K562 (cell line): ENCODE measurements at regions not wholly inside any gene's neighbourhood (a gene's known extent, or its start where the extent isn't known, plus 50 kb on each side); places are given as distances from the start of the nearest gene placed in this dataset.
A peak's percentile ranks its signal among the peaks of the same experiment; 100 is the strongest.

Experiments
- ATAC-seq: fragments of 200-7000 bp; cut with Tn5 transposase; 3 replicates; pipeline ENCODE4 v1.9.1; 2020; ENCODE audit warnings: moderate library complexity
- BruUV-seq: library from RNA; stranded (reverse); fragments of 400-500 nt; replicated peaks from 2 replicates; lab custom pipeline; 2021; lab: Mats Ljungman, UMichigan
- CTCF ChIA-PET: fragments of 300-600 bp; formaldehyde crosslinking; extraction: SDS; loops from one replicate; lab custom pipeline; 2021; ENCODE audit warnings: low intra/inter-chr PET ratio; lab: Yijun Ruan, JAX
- POLR2A ChIA-PET: fragments of 300-600, 350-650 bp; sonication (Branson Sonifier 250); formaldehyde crosslinking; extraction: SDS; loops from one replicate; lab custom pipeline; 2021; ENCODE audit warnings: antibody characterized with exemption, inconsistent platforms; lab: Yijun Ruan, JAX
- DNase-seq, 4 experiments: peaks; one replicate each; pipeline versions ENCODE4 v3.0.0 to v3.0.0-alpha.2; 2011 to 2018; ENCODE audit warnings: low spot score in 3 of 4, mixed read lengths in 3 of 4; ENCODE audit errors: extremely low read depth in 1 of 4
- FAIRE-seq: peaks from 2 replicates; lab custom pipeline; 2011; peaks lifted over from hg19 to GRCh38; lab: Jason Lieb, UNC
- H2AFZ ChIP-seq: 2 replicates; pipeline ENCODE4 v1.6.0; 2011; ENCODE audit warnings: low read depth, low read length, control low read depth, inconsistent platforms
- H3K27ac ChIP-seq: fragments of 200-600 bp; 3 replicates; pipeline ENCODE4 v1.8.0; 2011; ENCODE audit warnings: low read depth, mild to moderate bottlenecking, control low read depth, inconsistent platforms, low read length, moderate library complexity, mixed read lengths; ENCODE audit errors: extremely low read depth
- H3K27me3 ChIP-seq, 2 experiments: fragments of 300-600 bp in 1 of 2; 2 replicates in 1 of 2; 3 replicates in 1 of 2; pipeline versions ENCODE4 v1.6.0 to v1.8.0; 2011; ENCODE audit warnings: inconsistent platforms in 2 of 2, low read length in 2 of 2, mild to moderate bottlenecking in 1 of 2, mixed read lengths in 1 of 2, moderate library complexity in 1 of 2; ENCODE audit not compliant: control insufficient read depth in 2 of 2, insufficient read depth in 2 of 2
- H3K36me3 ChIP-seq: fragments of 300-600 bp; 3 replicates; pipeline ENCODE4 v1.8.0; 2011; ENCODE audit warnings: mild to moderate bottlenecking, low read length, inconsistent platforms; ENCODE audit not compliant: control insufficient read depth, insufficient read depth
- H3K4me1 ChIP-seq, 2 experiments: fragments of 200-600 bp in 1 of 2; replicated peaks in 1 of 2; 2 replicates in 1 of 2; 3 replicates in 1 of 2; pipeline versions ENCODE4 v1.5.1 to v1.8.0; 2011; ENCODE audit warnings: inconsistent platforms in 2 of 2, low read length in 2 of 2, mild to moderate bottlenecking in 1 of 2, mixed read lengths in 1 of 2, moderate library complexity in 1 of 2; ENCODE audit not compliant: control insufficient read depth in 2 of 2, insufficient read depth in 2 of 2
- H3K4me2 ChIP-seq: 2 replicates; pipeline ENCODE4 v1.6.1; 2011; ENCODE audit warnings: low read length, control low read depth, inconsistent platforms, mixed read lengths; ENCODE audit not compliant: insufficient read depth
- H3K4me3 ChIP-seq: fragments of 200-600 bp; sonication (generic), shearing (Covaris generic); 2 replicates; pipeline ENCODE4 v1.5.1; 2016; ENCODE audit warnings: control low read depth, inconsistent platforms
- H3K79me2 ChIP-seq: fragments of 200-600 bp; 3 replicates; pipeline ENCODE4 v1.8.0; 2011; ENCODE audit warnings: low read length, inconsistent platforms; ENCODE audit not compliant: control insufficient read depth, insufficient read depth
- H3K9ac ChIP-seq, 2 experiments: 2 replicates each; pipeline versions ENCODE4 v1.6.0 to v1.6.1; 2011; ENCODE audit warnings: low read depth in 2 of 2, low read length in 2 of 2, control low read depth in 1 of 2, inconsistent platforms in 1 of 2, mild to moderate bottlenecking in 1 of 2, mixed read lengths in 1 of 2; ENCODE audit not compliant: insufficient read depth in 1 of 2
- H3K9me1 ChIP-seq: one replicate; pipeline ENCODE4 v1.6.0; 2011; ENCODE audit warnings: inconsistent platforms, mild to moderate bottlenecking, low read length, moderate library complexity; ENCODE audit not compliant: control insufficient read depth, insufficient read depth
- H3K9me3 ChIP-seq: replicated peaks from 2 replicates; pipeline ENCODE4 v1.5.1; 2011; ENCODE audit warnings: low read depth, low read length, inconsistent platforms; ENCODE audit not compliant: control insufficient read depth, insufficient read depth
- H4K20me1 ChIP-seq: replicated peaks from 2 replicates; pipeline ENCODE4 v1.6.1; 2011; ENCODE audit warnings: low read length, inconsistent platforms, mixed read lengths; ENCODE audit not compliant: control insufficient read depth, insufficient read depth
- CBX1 ChIP-seq: sonication (generic); IDR thresholded peaks from 2 replicates; pipeline ENCODE4 v1.6.1; 2016; ENCODE audit warnings: antibody characterized with exemption, low read depth, mild to moderate bottlenecking
- EP300 ChIP-seq: IDR thresholded peaks from 2 replicates; pipeline ENCODE4 v1.6.1; 2012; ENCODE audit warnings: low read length, improper control_type of control experiment
- ID3 ChIP-seq, 2 experiments: fragments of 250-450 bp in 1 of 2; fragments of 450-650 bp in 1 of 2; sonication (Bioruptor Pico) in 1 of 2; IDR thresholded peaks; 2 replicates each; pipeline versions ENCODE4 v1.6.1 to v1.8.0; 2016 to 2021; ENCODE audit warnings: mild to moderate bottlenecking in 2 of 2, moderate library complexity in 2 of 2, missing compliant biosample characterization in 1 of 2, missing genetic modification characterization in 1 of 2
- KLF10 ChIP-seq: fragments of 250-450 bp; sonication (Bioruptor Pico); IDR thresholded peaks from 2 replicates; pipeline ENCODE4 v1.6.1; 2021; ENCODE audit warnings: matching md5 sums
- MECOM ChIP-seq: fragments of 250-450 bp; sonication (Bioruptor Pico); IDR thresholded peaks from 2 replicates; pipeline ENCODE4 v1.8.0; 2022; ENCODE audit warnings: inconsistent platforms
- MEF2D ChIP-seq: conservative IDR thresholded peaks from 2 replicates; pipeline ENCODE4 v1.6.1; 2016; ENCODE audit warnings: low read depth, missing genetic modification characterization, missing compliant biosample characterization
- MIER1 ChIP-seq: fragments of 450-650 bp; IDR thresholded peaks from 2 replicates; pipeline ENCODE4 v1.6.1; 2016; ENCODE audit warnings: antibody characterized with exemption, mild to moderate bottlenecking, low read depth
- MTA1 ChIP-seq: fragments of 450-650 bp; IDR thresholded peaks from 2 replicates; pipeline ENCODE4 v1.6.1; 2017; ENCODE audit warnings: borderline replicate concordance
- SAP30 ChIP-seq: fragments of 200-600 bp; sonication (generic); IDR thresholded peaks from 2 replicates; pipeline ENCODE4 v1.6.1; 2012; ENCODE audit warnings: borderline replicate concordance, low read depth, mild to moderate bottlenecking, moderate library complexity, low read length, control low read depth, inconsistent platforms; ENCODE audit not compliant: insufficient read depth, poor library complexity, severe bottlenecking
- SP2 ChIP-seq: IDR thresholded peaks from 2 replicates; pipeline ENCODE4 v1.6.1; 2011; ENCODE audit warnings: mild to moderate bottlenecking, low read depth, low read length, moderate library complexity; ENCODE audit not compliant: poor library complexity, severe bottlenecking; ENCODE audit errors: extremely low read depth
- SRSF7 ChIP-seq: fragments of 200-400 bp; formaldehyde crosslinking; optimal IDR thresholded peaks from 2 replicates; pipeline ENCODE3; 2017; ENCODE audit warnings: mild to moderate bottlenecking, low read depth, low read length
- TBP ChIP-seq: optimal IDR thresholded peaks from 2 replicates; pipeline ENCODE3; 2011; ENCODE audit warnings: low read depth, low read length, improper control_type of control experiment
- TEAD4 ChIP-seq, 2 experiments: sonication (generic) in 1 of 2; formaldehyde crosslinking in 1 of 2; IDR thresholded peaks; 2 replicates each; pipeline versions ENCODE4 v1.6.1 to v1.8.0; 2012 to 2022; ENCODE audit warnings: borderline replicate concordance in 1 of 2, inconsistent platforms in 1 of 2, low read length in 1 of 2, mild to moderate bottlenecking in 1 of 2, missing genetic modification reagents in 1 of 2
- ZKSCAN3 ChIP-seq: fragments of 250-450 bp; sonication (Bioruptor Pico); IDR thresholded peaks from 2 replicates; pipeline ENCODE4 v1.4.0; 2020
- WGBS: fragments of 100-300 bp; shearing (Covaris generic); methylation state at CpG from one replicate; pipeline ENCODE4 v1.1.6; 2016; ENCODE audit warnings: low coverage, mixed read lengths; ENCODE audit not compliant: insufficient coverage; ENCODE audit errors: missing lambda C conversion rate; 5-methylcytosine and 5-hydroxymethylcytosine counted together
- in situ Hi-C: fragments of 300-500 bp; cut with MboI; formaldehyde crosslinking; loops from 4 replicates; pipeline ENCODE4 v1.15.0; 2018; ENCODE audit warnings: inconsistent platforms, mixed read lengths
- intact Hi-C: fragments of 100-400 bp; cut with micrococcal nuclease; formaldehyde crosslinking; loops from 2 replicates; pipeline ENCODE4 v1.14.2; 2022
- TF ChIP-seq, protein P1 (sequence below): fragments of 450-650 bp; IDR thresholded peaks from 2 replicates; pipeline ENCODE4 v1.7.0; 2016; ENCODE audit warnings: borderline replicate concordance
- TF ChIP-seq, protein P2 (sequence below): sonication (generic); formaldehyde crosslinking; IDR thresholded peaks from 2 replicates; pipeline ENCODE4 v1.8.0; 2022; ENCODE audit warnings: mild to moderate bottlenecking, missing genetic modification reagents

DNA sequence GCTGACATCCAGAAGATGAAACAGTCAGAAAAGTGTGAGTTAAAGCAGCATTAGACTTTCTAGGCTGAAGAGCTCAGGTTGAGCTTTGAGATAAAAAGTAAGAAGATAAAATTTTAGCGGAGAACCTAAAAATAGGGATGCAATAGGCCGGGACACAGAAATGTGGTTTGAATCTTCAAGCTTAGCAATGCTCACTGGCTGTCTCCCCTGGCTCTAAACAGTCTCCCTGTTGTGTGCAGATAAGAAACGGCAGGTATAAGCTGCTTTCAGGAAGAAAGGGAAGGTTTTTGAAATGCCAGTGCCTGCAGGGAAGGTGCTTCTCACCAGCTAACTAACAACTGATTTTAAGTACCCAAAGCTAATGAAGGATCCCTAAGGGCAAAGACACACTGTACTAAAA is 718.7 kb upstream of the SGO1 start:
- POLR2A ChIA-PET, result interaction anchor here (0.7 kb wide), 1 partner anchor 15 kb away, joined by 3 read pairs; no protein-coding TSS in a partner anchor
- no peaks in the 10 kb centered on the region for H3K36me3 ChIP-seq
- H3K9ac ChIP-seq, result peak overlapping the region in 1 of 2 experiments; percentile 54; a peak in 2 of 4 replicates
- H4K20me1 ChIP-seq, result no peaks in the 10 kb centered on the region
- ATAC-seq (peak; percentile 83), FAIRE-seq (peak; percentile 72), DNase-seq (peak in 3 of 4 experiments; percentile 27 to 76 (median 49))
- no TSS peak for BruUV-seq
- 0 out of 2 replicates have a peak, but pooled peaks cover 3% of the 10 kb centered on the region for H3K9me3 ChIP-seq
- CTCF ChIA-PET, result no interaction called here
- H2AFZ ChIP-seq, result peak overlapping the region; percentile 51
- intact Hi-C loops, result loop anchor here (1.0 to 5.0 kb wide), 2 partner anchors 14 to 162 kb away; no protein-coding TSS in a partner anchor
- in situ Hi-C loops, result no loop called here
- H3K4me2 ChIP-seq, result peak overlapping the region; percentile 54
- H3K9me1 ChIP-seq, result no peaks in the 10 kb centered on the region
- peaks cover 0 to 4% of the 10 kb centered on the region in 2 experiments; a peak in 2 of 5 replicates for H3K4me1 ChIP-seq
- WGBS, result 3% methylated on average over 3 of the region's 3 CpGs
- no peaks in the 10 kb centered on the region for H3K79me2 ChIP-seq
- peak overlapping the region; percentile 15; the same call in 1 of the 2 replicates for H3K4me3 ChIP-seq
- H3K27ac ChIP-seq, result peak overlapping the region; percentile 77
- H3K27me3 ChIP-seq, result no peaks in the 10 kb centered on the region
- no peak for TF ChIP-seq MECOM
- 0 out of 2 replicates have a peak, but pooled peaks have one; percentile 52 for TF ChIP-seq MEF2D (tag)
- TF ChIP-seq MIER1, result no peak
- no peak for TF ChIP-seq SAP30
- no peak for TF ChIP-seq CBX1
- no peak for TF ChIP-seq SRSF7
- TF ChIP-seq KLF10 (CRISPR knock-in tag), result no peak
- TF ChIP-seq, protein P1, sequence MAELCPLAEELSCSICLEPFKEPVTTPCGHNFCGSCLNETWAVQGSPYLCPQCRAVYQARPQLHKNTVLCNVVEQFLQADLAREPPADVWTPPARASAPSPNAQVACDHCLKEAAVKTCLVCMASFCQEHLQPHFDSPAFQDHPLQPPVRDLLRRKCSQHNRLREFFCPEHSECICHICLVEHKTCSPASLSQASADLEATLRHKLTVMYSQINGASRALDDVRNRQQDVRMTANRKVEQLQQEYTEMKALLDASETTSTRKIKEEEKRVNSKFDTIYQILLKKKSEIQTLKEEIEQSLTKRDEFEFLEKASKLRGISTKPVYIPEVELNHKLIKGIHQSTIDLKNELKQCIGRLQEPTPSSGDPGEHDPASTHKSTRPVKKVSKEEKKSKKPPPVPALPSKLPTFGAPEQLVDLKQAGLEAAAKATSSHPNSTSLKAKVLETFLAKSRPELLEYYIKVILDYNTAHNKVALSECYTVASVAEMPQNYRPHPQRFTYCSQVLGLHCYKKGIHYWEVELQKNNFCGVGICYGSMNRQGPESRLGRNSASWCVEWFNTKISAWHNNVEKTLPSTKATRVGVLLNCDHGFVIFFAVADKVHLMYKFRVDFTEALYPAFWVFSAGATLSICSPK, result no peak
- no peak for TF ChIP-seq ZKSCAN3 (CRISPR knock-in tag)
- TF ChIP-seq MTA1, result 0 out of 2 replicates have a peak, but pooled peaks have one; percentile 13
- TF ChIP-seq EP300, result peak; percentile 58
- peak; percentile 74 for TF ChIP-seq TEAD4 (IDR thresholded peaks at IDR 0.05; ENCODE audit: low read length)
- no peak for TF ChIP-seq TEAD4 (CRISPR knock-in tag; IDR thresholded peaks at IDR 0.05; ENCODE audit: borderline replicate concordance)
- TF ChIP-seq SP2, result no peak
- TF ChIP-seq, protein P2, sequence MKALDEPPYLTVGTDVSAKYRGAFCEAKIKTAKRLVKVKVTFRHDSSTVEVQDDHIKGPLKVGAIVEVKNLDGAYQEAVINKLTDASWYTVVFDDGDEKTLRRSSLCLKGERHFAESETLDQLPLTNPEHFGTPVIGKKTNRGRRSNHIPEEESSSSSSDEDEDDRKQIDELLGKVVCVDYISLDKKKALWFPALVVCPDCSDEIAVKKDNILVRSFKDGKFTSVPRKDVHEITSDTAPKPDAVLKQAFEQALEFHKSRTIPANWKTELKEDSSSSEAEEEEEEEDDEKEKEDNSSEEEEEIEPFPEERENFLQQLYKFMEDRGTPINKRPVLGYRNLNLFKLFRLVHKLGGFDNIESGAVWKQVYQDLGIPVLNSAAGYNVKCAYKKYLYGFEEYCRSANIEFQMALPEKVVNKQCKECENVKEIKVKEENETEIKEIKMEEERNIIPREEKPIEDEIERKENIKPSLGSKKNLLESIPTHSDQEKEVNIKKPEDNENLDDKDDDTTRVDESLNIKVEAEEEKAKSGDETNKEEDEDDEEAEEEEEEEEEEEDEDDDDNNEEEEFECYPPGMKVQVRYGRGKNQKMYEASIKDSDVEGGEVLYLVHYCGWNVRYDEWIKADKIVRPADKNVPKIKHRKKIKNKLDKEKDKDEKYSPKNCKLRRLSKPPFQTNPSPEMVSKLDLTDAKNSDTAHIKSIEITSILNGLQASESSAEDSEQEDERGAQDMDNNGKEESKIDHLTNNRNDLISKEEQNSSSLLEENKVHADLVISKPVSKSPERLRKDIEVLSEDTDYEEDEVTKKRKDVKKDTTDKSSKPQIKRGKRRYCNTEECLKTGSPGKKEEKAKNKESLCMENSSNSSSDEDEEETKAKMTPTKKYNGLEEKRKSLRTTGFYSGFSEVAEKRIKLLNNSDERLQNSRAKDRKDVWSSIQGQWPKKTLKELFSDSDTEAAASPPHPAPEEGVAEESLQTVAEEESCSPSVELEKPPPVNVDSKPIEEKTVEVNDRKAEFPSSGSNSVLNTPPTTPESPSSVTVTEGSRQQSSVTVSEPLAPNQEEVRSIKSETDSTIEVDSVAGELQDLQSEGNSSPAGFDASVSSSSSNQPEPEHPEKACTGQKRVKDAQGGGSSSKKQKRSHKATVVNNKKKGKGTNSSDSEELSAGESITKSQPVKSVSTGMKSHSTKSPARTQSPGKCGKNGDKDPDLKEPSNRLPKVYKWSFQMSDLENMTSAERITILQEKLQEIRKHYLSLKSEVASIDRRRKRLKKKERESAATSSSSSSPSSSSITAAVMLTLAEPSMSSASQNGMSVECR (CRISPR knock-in tag), result no peak
- no peak for TF ChIP-seq ID3 (CRISPR knock-in tag; IDR thresholded peaks at IDR 0.05)
- no peak for TF ChIP-seq ID3 (tag; IDR thresholded peaks at IDR 0.05)
- peak; percentile 32 for TF ChIP-seq TBP
